ENCODE measurements at regions not wholly inside any gene's neighbourhood (a gene's known extent, or its start where the extent isn't known, plus 50 kb on each side); places are given as distances from the start of the nearest gene placed in this dataset.
"Not testable (repeated sequence)": the region's sequence is repeated elsewhere in the genome, so short reads cannot be mapped to it uniquely, and the experiment has no call there.

DNA sequence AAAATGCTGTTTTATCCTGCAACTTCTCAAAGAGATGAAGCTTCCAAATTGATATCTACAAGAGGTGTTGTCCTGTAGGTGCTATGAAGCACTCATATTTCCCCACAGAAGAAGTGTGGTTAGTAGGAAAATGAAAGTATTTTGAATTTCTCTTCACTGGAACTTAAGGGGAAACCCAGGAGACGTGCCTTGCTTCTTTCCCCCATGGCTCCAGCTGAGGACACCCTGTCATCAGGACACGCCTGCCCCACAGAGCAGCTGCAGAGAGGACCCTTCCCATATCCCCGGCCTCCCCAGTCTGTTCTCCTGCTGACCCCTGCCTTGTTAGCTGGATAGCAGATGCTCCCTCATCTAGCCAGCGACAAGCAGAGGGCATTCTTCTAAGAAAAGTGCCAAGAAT lies 371.3 kb downstream of the COG6 start:
- Histone ChIP-seq H3K9me3 (ENCODE audit: control insufficient read depth, low read depth, low read length) (no peaks in the 10 kb centered on the region), H3K9ac (ENCODE audit: low read length) (no peak overlapping the region), H3K4me1 (ENCODE audit: control insufficient read depth, low read depth, low read length) (peaks cover 4% of the 10 kb centered on the region), H3K27ac (ENCODE audit: low read length) (no peak overlapping the region), H3K36me3 (ENCODE audit: control insufficient read depth, low read depth, low read length) (no peaks in the 10 kb centered on the region), H3K4me3 (ENCODE audit: low read length) (no peak overlapping the region), H3K27me3 (ENCODE audit: control insufficient read depth, insufficient read depth, low read length) (no peaks in the 10 kb centered on the region)

DNA sequence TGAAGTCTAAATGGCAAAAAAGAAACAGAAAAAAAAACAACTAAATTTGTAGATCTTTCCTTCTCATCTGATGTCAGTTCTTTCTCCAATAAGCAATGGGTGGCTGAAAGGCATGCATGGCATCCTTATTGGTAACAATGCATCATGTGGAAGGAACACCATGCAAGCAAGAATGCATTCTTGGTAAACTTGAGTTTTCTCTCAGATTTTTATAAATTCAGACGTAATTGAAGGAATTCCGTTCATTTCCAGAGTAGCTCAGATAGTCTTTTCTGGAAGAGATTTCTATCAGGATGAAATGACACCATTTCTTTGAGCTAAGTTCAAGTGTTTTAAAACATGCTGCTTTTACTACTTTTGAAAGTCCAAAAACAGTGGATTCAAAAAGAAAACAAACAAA lies 373.0 kb downstream of the COG6 start:
- Histone ChIP-seq H3K27ac (ENCODE audit: low read length) (no peak overlapping the region), H3K9ac (ENCODE audit: low read length) (no peak overlapping the region), H3K4me3 (ENCODE audit: low read length) (no peak overlapping the region), H3K27me3 (ENCODE audit: control insufficient read depth, insufficient read depth, low read length) (no peaks in the 10 kb centered on the region), H3K9me3 (ENCODE audit: control insufficient read depth, low read depth, low read length) (no peaks in the 10 kb centered on the region), H3K36me3 (ENCODE audit: control insufficient read depth, low read depth, low read length) (no peaks in the 10 kb centered on the region), H3K4me1 (ENCODE audit: control insufficient read depth, low read depth, low read length) (peaks cover 4% of the 10 kb centered on the region)

DNA sequence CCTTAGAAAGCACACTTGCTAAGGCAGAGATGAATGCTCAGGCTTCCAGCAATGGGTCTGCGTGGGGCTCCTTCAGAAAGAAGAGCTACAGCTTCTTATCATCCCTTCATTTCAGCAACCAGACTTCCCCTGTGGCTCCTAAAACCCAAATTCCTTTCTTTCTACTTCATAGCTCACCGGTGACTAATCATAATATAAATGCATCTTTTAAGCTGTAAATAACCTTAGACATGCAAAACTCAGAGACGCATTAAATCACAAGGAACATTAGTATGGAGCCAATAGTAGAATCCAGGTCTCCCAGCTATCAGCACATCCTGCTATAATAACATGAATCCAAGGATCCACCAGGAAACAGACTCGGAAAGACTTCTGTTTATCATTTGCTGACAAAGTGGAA lies 375.6 kb downstream of the COG6 start:
- Histone ChIP-seq H3K4me3 (ENCODE audit: low read length) (no peak overlapping the region), H3K9me3 (ENCODE audit: control insufficient read depth, low read depth, low read length) (no peaks in the 10 kb centered on the region)

DNA sequence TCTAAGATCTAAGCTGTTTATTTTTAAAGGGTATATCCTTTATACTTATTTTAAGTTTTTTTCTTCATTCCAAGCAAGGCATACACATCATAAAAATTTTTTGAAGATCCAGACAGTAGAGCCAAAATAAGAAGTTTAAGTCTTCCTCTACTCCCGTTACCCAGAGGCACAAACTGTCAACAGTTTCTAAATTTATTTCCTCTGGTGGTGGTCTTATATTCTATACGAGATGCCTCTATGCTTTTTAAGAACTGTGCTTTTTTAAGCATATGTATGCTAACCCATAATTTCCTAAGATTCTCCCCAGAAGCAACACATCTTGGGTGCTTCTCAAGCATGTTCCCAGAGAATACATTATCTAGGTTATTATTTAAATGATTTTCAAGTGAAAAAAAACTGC lies 383.6 kb downstream of the COG6 start:
- Histone ChIP-seq H3K36me3 (ENCODE audit: control insufficient read depth, low read depth, low read length) (no peaks in the 10 kb centered on the region), H3K27me3 (ENCODE audit: control insufficient read depth, insufficient read depth, low read length) (no peaks in the 10 kb centered on the region), H3K4me3 (ENCODE audit: low read length) (no peak overlapping the region), H3K9me3 (ENCODE audit: control insufficient read depth, low read depth, low read length) (no peaks in the 10 kb centered on the region), H3K9ac (ENCODE audit: low read length) (no peak overlapping the region), H3K4me1 (ENCODE audit: control insufficient read depth, low read depth, low read length) (no peaks in the 10 kb centered on the region), H3K27ac (ENCODE audit: low read length) (no peak overlapping the region)

More for the DNA sequence above, 375.6 kb downstream of the COG6 start:
- no peaks in the 10 kb centered on the region for H3K36me3 ChIP-seq (ENCODE audit: control insufficient read depth, low read depth, low read length)
- H3K4me1 ChIP-seq (ENCODE audit: control insufficient read depth, low read depth, low read length), result peaks cover 4% of the 10 kb centered on the region
- H3K9ac ChIP-seq (ENCODE audit: low read length), result no peak overlapping the region
- H3K27ac ChIP-seq (ENCODE audit: low read length), result no peak overlapping the region
- H3K27me3 ChIP-seq (ENCODE audit: control insufficient read depth, insufficient read depth, low read length), result no peaks in the 10 kb centered on the region

DNA sequence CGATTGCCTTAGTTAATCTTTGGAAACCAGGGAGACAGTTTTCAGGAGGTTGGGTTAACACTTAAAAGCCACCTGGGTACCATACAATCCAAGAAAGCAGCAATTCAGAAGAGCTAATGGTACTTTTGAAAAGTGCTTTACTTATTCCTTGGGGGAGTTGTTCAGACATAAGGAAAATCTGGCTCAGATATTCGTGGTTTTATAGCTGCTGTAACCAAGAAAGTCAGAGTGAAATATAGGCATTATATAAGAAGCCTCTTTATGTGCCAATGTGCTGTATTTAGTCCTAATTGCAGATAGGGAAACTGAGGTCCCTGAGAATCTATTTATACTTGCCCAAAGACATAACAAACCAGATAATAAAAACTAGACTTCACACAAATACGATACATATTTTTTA lies 387.5 kb downstream of the COG6 start:
- no peak overlapping the region for H3K9ac ChIP-seq (ENCODE audit: low read length)

DNA sequence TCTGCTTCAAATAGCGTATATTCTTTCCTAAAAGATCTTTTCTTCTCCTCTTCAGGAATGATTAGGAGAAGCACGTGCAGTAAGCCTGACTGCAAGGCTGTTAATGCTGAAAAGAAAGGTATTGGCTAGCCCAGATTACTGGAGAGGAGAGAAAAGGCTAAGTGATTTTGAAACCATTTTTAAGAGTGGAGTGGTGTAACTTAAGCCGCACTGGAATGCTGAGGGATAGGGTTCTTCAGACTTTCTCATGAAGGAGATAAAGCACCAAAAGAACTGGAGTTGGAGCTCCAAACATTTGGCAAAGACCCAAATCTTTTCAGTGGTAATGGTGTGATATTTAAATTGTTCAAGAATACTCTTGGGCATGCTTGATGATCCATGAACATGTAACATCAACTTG lies 388.3 kb downstream of the COG6 start:
- Histone ChIP-seq H3K9me3 (ENCODE audit: control insufficient read depth, low read depth, low read length) (no peaks in the 10 kb centered on the region), H3K27me3 (ENCODE audit: control insufficient read depth, insufficient read depth, low read length) (no peaks in the 10 kb centered on the region), H3K4me3 (ENCODE audit: low read length) (no peak overlapping the region), H3K4me1 (ENCODE audit: control insufficient read depth, low read depth, low read length) (no peaks in the 10 kb centered on the region), H3K27ac (ENCODE audit: low read length) (no peak overlapping the region), H3K9ac (ENCODE audit: low read length) (no peak overlapping the region), H3K36me3 (ENCODE audit: control insufficient read depth, low read depth, low read length) (no peaks in the 10 kb centered on the region)

More for the DNA sequence above, 387.5 kb downstream of the COG6 start:
- no peaks in the 10 kb centered on the region for H3K27me3 ChIP-seq (ENCODE audit: control insufficient read depth, insufficient read depth, low read length)
- H3K9me3 ChIP-seq (ENCODE audit: control insufficient read depth, low read depth, low read length), result no peaks in the 10 kb centered on the region
- no peaks in the 10 kb centered on the region for H3K4me1 ChIP-seq (ENCODE audit: control insufficient read depth, low read depth, low read length)
- no peak overlapping the region for H3K27ac ChIP-seq (ENCODE audit: low read length)
- no peaks in the 10 kb centered on the region for H3K36me3 ChIP-seq (ENCODE audit: control insufficient read depth, low read depth, low read length)
- no peak overlapping the region for H3K4me3 ChIP-seq (ENCODE audit: low read length)

DNA sequence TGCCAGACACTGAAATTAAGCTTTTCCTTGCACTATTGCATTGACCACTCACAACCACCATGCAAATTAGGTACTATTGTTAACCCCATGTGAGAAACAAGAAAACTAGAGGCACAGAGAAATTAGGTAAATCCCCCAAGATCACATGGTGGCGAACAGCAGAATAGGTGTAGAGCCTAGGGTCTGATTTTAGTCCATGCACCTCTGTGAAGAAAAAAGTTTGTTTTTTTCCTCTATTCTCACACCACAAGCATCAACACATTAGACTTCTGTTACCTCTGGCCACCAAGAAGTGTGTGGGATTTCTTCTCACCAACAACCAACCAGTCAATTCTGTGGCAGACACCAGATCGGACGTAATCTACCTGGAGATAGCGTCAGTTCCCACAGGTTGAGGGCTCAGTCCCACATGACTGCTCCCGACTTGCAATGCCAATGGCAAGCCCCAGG lies 391.9 kb downstream of the COG6 start:
- Histone ChIP-seq H3K9ac (ENCODE audit: low read length) (no peak overlapping the region), H3K4me1 (ENCODE audit: control insufficient read depth, low read depth, low read length) (no peaks in the 10 kb centered on the region), H3K4me3 (ENCODE audit: low read length) (no peak overlapping the region), H3K27me3 (ENCODE audit: control insufficient read depth, insufficient read depth, low read length) (no peaks in the 10 kb centered on the region), H3K27ac (ENCODE audit: low read length) (no peak overlapping the region), H3K9me3 (ENCODE audit: control insufficient read depth, low read depth, low read length) (no peaks in the 10 kb centered on the region), H3K36me3 (ENCODE audit: control insufficient read depth, low read depth, low read length) (no peaks in the 10 kb centered on the region)

DNA sequence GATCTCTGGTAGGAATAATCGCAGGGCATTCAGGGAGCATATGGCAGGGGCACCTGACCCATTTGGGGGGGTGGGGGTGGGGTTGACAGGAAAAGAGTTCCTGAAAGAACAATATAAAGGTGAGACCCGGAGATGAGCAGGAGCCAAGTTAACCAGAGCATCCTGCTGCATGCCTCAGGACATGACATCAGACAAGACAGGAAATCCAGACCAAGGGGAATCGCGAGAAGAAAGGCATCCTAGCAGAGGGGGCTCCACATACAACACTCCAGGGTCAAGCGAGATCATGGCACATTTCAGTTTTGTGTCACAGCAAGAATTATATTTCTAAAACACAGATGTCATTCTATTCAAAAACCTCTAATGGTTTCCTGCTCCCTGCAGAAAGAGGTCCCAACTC lies 393.1 kb downstream of the COG6 start:
- Histone ChIP-seq H3K27ac (ENCODE audit: low read length) (no peak overlapping the region), H3K4me3 (ENCODE audit: low read length) (no peak overlapping the region), H3K9ac (ENCODE audit: low read length) (no peak overlapping the region), H3K36me3 (ENCODE audit: control insufficient read depth, low read depth, low read length) (no peaks in the 10 kb centered on the region), H3K9me3 (ENCODE audit: control insufficient read depth, low read depth, low read length) (no peaks in the 10 kb centered on the region), H3K27me3 (ENCODE audit: control insufficient read depth, insufficient read depth, low read length) (no peaks in the 10 kb centered on the region), H3K4me1 (ENCODE audit: control insufficient read depth, low read depth, low read length) (no peaks in the 10 kb centered on the region)

DNA sequence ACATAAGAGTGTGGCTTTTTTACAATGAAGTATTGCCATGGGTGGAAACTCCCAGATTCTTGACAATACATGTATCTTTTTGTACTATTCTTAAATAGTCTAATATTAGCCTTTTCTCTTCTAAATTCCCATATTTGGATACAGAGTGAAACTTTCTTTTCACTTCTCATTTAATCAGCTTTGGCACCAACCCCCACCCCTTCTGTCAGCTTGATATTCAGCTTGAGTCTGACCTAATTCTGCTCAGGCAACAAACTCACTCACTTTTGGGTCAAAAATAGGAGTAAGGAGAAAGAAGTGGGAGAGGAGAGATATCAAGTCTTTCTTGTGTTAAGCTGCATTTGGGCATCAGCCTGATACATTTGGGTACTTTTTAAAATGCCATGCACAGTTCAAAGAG lies 397.5 kb downstream of the COG6 start:
- H3K4me1 ChIP-seq (ENCODE audit: control insufficient read depth, low read depth, low read length), result no peaks in the 10 kb centered on the region
- H3K9ac ChIP-seq (ENCODE audit: low read length), result no peak overlapping the region
- no peaks in the 10 kb centered on the region for H3K36me3 ChIP-seq (ENCODE audit: control insufficient read depth, low read depth, low read length)
- no peak overlapping the region for H3K27ac ChIP-seq (ENCODE audit: low read length)
- H3K9me3 ChIP-seq (ENCODE audit: control insufficient read depth, low read depth, low read length), result no peaks in the 10 kb centered on the region
- no peak overlapping the region for H3K4me3 ChIP-seq (ENCODE audit: low read length)
- no peaks in the 10 kb centered on the region for H3K27me3 ChIP-seq (ENCODE audit: control insufficient read depth, insufficient read depth, low read length)

DNA sequence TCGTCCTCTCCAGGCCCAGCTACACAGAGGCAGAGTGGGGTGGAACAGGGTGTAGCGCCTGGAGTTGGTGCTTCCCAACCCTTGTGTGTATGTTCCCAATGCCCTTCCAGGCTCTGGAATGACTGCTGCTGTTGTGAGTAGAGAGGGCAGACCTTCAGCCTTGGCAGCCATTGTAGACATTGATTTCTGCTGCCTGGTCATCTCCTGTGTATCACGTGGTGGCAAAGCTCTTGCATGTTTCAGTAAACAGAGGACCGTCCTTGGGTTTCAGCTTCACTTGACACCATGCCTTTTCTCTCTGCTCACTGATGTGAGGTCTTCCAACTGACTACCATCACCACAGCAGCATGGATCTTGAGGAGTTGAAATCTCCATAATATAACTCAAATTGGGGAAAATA lies 397.9 kb downstream of the COG6 start:
- H3K4me3 ChIP-seq (ENCODE audit: low read length), result no peak overlapping the region
- no peaks in the 10 kb centered on the region for H3K36me3 ChIP-seq (ENCODE audit: control insufficient read depth, low read depth, low read length)
- H3K27ac ChIP-seq (ENCODE audit: low read length), result no peak overlapping the region
- H3K4me1 ChIP-seq (ENCODE audit: control insufficient read depth, low read depth, low read length), result no peaks in the 10 kb centered on the region
- H3K27me3 ChIP-seq (ENCODE audit: control insufficient read depth, insufficient read depth, low read length), result no peaks in the 10 kb centered on the region
- no peak overlapping the region for H3K9ac ChIP-seq (ENCODE audit: low read length)
- H3K9me3 ChIP-seq (ENCODE audit: control insufficient read depth, low read depth, low read length), result no peaks in the 10 kb centered on the region

DNA sequence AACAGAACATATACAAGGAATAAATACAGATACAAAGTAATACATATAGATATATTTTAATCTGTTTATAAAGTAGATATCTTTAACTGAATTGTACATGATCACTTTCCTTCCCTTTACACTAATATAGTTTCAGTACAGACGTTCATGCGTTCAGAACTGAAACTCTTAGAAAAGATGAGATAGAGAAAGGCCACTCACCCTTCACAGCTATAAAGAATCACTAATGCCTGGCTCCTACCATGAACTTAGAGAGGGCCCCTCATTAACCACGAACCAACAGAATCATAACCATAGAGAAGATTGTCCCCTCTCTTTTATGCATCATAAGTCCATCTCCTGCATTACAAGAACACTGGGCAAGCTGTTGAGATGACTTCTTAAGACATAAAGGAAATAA lies 399.0 kb downstream of the COG6 start:
- H3K4me3 ChIP-seq (ENCODE audit: low read length); H3K4me1 ChIP-seq (ENCODE audit: control insufficient read depth, low read depth, low read length); H3K9me3 ChIP-seq (ENCODE audit: control insufficient read depth, low read depth, low read length); H3K27me3 ChIP-seq (ENCODE audit: control insufficient read depth, insufficient read depth, low read length); H3K36me3 ChIP-seq (ENCODE audit: control insufficient read depth, low read depth, low read length); H3K27ac ChIP-seq (ENCODE audit: low read length); H3K9ac ChIP-seq (ENCODE audit: low read length): not testable (repeated sequence)

DNA sequence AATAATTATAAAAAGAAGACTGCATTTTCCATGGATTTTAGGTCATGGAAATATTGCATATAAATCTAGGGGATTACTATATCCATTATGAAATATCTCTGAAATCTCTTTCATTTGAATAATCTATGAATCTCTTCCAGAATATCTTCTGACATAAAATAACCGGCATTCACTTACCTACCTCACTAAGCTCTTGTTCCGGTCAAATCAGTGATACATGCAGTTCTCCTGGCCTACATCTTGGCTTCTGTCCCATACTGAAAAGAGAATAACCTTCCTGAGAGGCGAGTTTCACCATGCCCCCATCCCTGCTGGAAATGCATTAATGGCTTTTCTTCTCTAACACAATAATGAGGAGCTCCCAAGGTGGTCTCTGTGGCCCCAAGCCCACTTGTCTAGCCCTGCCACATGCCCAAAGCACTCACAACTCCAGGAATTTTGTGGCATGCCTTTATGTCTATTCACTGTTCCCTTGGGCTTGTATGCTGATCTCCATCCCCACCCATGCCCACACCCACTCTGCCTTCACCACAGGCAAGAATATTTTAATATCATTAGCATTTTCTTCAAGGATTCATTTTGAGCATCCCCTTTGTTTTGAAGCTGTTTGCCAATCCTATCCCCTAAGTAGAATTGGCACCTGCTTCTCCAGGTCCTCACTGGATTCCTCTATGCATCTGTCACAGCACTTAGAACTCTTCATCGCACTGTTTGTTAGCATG lies 401.6 kb downstream of the COG6 start:
- no peak overlapping the region for H3K4me3 ChIP-seq (ENCODE audit: low read length)
- H3K9ac ChIP-seq (ENCODE audit: low read length), result no peak overlapping the region
- H3K36me3 ChIP-seq (ENCODE audit: control insufficient read depth, low read depth, low read length), result no peaks in the 10 kb centered on the region
- H3K9me3 ChIP-seq (ENCODE audit: control insufficient read depth, low read depth, low read length), result no peaks in the 10 kb centered on the region
- H3K27me3 ChIP-seq (ENCODE audit: control insufficient read depth, insufficient read depth, low read length), result no peaks in the 10 kb centered on the region
- no peaks in the 10 kb centered on the region for H3K4me1 ChIP-seq (ENCODE audit: control insufficient read depth, low read depth, low read length)
- H3K27ac ChIP-seq (ENCODE audit: low read length), result no peak overlapping the region
